A673 (cell line): ENCODE measurements at regions not wholly inside any gene's neighbourhood (a gene's known extent, or its start where the extent isn't known, plus 50 kb on each side); places are given as distances from the start of the nearest gene placed in this dataset.

Experiments used
- BruUV-seq: library from RNA; stranded (reverse); fragments of 400-500 nt; replicated peaks from 2 replicates; lab custom pipeline; 2021; lab: Mats Ljungman, UMichigan
- CTCF ChIA-PET: fragments of 300-600 bp; sonication (Branson Sonifier 250); formaldehyde crosslinking; loops from one replicate; lab custom pipeline; 2022; ENCODE audit warnings: antibody characterized with exemption; lab: Charles Lee
- POLR2A ChIA-PET: fragments of 300-600 bp; sonication (Branson Sonifier 250); formaldehyde crosslinking; loops from one replicate; lab custom pipeline; 2022; ENCODE audit warnings: antibody characterized with exemption; ENCODE audit not compliant: low non-redundant PET; lab: Charles Lee
- DNase-seq: peaks from one replicate; pipeline ENCODE4 v3.0.0-alpha.2; 2015; ENCODE audit warnings: low spot score
- H3K27ac ChIP-seq: fragments of 200-600 bp; sonication (generic); 2 replicates; pipeline ENCODE4 v1.5.1; 2016; ENCODE audit warnings: mixed run types, low read depth, mild to moderate bottlenecking, mixed read lengths, antibody characterized with exemption, low read length; ENCODE audit not compliant: poor library complexity, severe bottlenecking
- H3K27me3 ChIP-seq: fragments of 200-600 bp; sonication (generic); replicated peaks from 2 replicates; pipeline ENCODE4 v1.6.1; 2017; ENCODE audit warnings: mixed run types, low read depth, mild to moderate bottlenecking, mixed read lengths, antibody characterized with exemption, low read length; ENCODE audit not compliant: insufficient read depth, poor library complexity
- H3K36me3 ChIP-seq: fragments of 200-600 bp; sonication (generic); 2 replicates; pipeline ENCODE4 v1.6.1; 2016; ENCODE audit warnings: mixed run types, mild to moderate bottlenecking, mixed read lengths, antibody characterized with exemption, low read length; ENCODE audit not compliant: insufficient read depth, poor library complexity, severe bottlenecking
- H3K4me1 ChIP-seq: fragments of 200-600 bp; sonication (generic); 2 replicates; pipeline ENCODE4 v1.6.1; 2017; ENCODE audit warnings: mixed run types, mild to moderate bottlenecking, mixed read lengths, antibody characterized with exemption, low read length; ENCODE audit not compliant: insufficient read depth, poor library complexity, severe bottlenecking
- H3K4me3 ChIP-seq: fragments of 200-600 bp; sonication (generic); 2 replicates; pipeline ENCODE4 v1.5.1; 2016; ENCODE audit warnings: low read depth, mixed run types, mild to moderate bottlenecking, mixed read lengths, low read length; ENCODE audit not compliant: poor library complexity, severe bottlenecking
- H3K9me3 ChIP-seq: fragments of 200-600 bp; sonication (generic); 2 replicates; pipeline ENCODE4 v1.6.1; 2016; ENCODE audit warnings: mixed run types, low read depth, mild to moderate bottlenecking, mixed read lengths, antibody characterized with exemption, low read length; ENCODE audit not compliant: poor library complexity, severe bottlenecking
- CTCF ChIP-seq: fragments of 300-800, 200-600 bp; sonication (generic); conservative IDR thresholded peaks from 2 replicates; pipeline ENCODE4 v1.5.1; 2017; ENCODE audit warnings: low read depth, mild to moderate bottlenecking, antibody characterized with exemption, low read length, moderate library complexity, mixed read lengths
- EZH2 ChIP-seq: fragments of 200-600 bp; sonication (generic); IDR thresholded peaks from 2 replicates; pipeline ENCODE4 v1.6.1; 2017; ENCODE audit warnings: borderline replicate concordance, low read depth, mild to moderate bottlenecking, mixed read lengths, antibody characterized with exemption, low read length; ENCODE audit not compliant: poor library complexity, severe bottlenecking
- intact Hi-C: fragments of 100-400 bp; cut with micrococcal nuclease; formaldehyde crosslinking; loops from one replicate; pipeline ENCODE4 v1.10.0; 2022; ENCODE audit not compliant: unreplicated experiment

GRCh38 chr2:14114275-14114674 is 518.2 kb upstream of the LRATD1 start:
- Histone ChIP-seq H3K4me1 (no peaks in the 10 kb centered on the region), H3K27ac (no peak overlapping the region), H3K27me3 (peaks cover 12% of the 10 kb centered on the region), H3K36me3 (no peaks in the 10 kb centered on the region), H3K4me3 (no peak overlapping the region), H3K9me3 (no peaks in the 10 kb centered on the region)
- no peak for DNase-seq
- POLR2A ChIA-PET = no interaction called here
- CTCF ChIA-PET = no interaction called here
- no TSS peak for BruUV-seq
- intact Hi-C loops = no loop called here
- TF ChIP-seq CTCF (no peak), EZH2 (no peak)

DNA sequence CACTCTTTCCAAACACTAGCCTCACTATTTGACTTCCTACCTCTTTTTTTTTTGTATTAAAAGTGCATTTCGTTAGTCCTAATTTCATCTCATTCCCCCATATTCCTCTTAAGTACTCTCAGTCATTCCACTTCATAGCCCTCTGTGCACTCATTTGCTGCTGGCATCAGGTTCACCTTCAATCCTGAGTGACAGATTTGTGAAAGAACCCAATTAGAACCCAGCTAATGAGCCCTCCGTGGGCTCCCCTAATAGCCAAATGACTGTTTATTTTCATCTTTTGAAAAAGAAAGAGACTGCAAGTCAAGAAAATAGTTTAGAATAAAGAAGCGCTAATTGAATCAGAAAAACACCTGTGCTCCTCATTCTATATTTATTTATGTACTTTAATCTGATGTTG is 512.1 kb upstream of the LRATD1 start:
- no TSS peak for BruUV-seq
- TF ChIP-seq EZH2 (no peak), CTCF (no peak)
- intact Hi-C loops = no loop called here
- ChIA-PET CTCF (no interaction called here), POLR2A (no interaction called here)
- H3K4me3 ChIP-seq = no peak overlapping the region
- DNase-seq = no peak
- no peaks in the 10 kb centered on the region for H3K4me1 ChIP-seq
- no peak overlapping the region for H3K27ac ChIP-seq
- H3K9me3 ChIP-seq = no peaks in the 10 kb centered on the region
- H3K36me3 ChIP-seq = no peaks in the 10 kb centered on the region
- peaks cover 18% of the 10 kb centered on the region for H3K27me3 ChIP-seq

DNA sequence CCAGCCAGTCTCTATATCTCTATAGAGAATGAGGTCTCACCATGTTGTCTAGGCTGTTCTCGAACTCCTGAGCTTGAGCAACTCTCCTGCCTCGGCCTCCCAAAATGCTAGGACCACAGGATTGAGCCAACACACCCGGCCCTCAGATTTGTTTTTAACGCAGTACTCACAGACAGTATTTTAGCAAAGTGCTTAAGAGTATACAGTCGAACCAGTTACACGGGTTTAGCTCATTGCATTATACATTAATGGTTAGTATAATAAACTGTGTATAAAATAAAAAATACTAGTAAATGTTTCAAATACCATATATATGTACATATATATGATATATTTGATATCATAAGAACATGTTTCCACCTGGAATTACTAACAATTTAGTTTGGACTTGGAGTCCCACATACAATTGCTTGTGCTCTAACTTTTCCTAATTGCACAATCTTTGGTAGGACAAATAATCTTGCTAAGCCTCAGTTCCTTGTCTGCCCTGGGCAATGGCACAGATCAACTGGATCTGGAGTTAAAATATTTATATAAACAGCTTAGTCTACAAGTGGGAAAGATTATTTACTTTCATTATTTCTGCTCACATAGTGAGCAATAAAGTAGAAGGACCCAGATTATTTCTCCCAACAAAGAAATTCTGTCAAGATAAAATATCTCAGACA is 508.9 kb upstream of the LRATD1 start:
- no peak for TF ChIP-seq EZH2
- TF ChIP-seq CTCF = no peak
- no TSS peak for BruUV-seq
- H3K4me3 ChIP-seq = no peak overlapping the region
- ChIA-PET CTCF (no interaction called here), POLR2A (no interaction called here)
- no peaks in the 10 kb centered on the region for H3K36me3 ChIP-seq
- no peaks in the 10 kb centered on the region for H3K9me3 ChIP-seq
- peaks cover 8% of the 10 kb centered on the region for H3K27me3 ChIP-seq
- no peaks in the 10 kb centered on the region for H3K4me1 ChIP-seq
- no peak overlapping the region for H3K27ac ChIP-seq
- intact Hi-C loops = no loop called here
- DNase-seq = no peak
